ENCODE measurements at regions not wholly inside any gene's neighbourhood (a gene's known extent, or its start where the extent isn't known, plus 50 kb on each side); places are given as distances from the start of the nearest gene placed in this dataset.
A peak's percentile ranks its signal among the peaks of the same experiment; 100 is the strongest.

- DNase-seq (ENCODE audit: low read depth in 2 of 2), result no peak
Measured at GRCh38 chr1:234554218-234554697, 55.7 kb downstream of the IRF2BP2 start.

GRCh38 chr1:234553240-234554188, 56.5 kb downstream of the IRF2BP2 start:
- DNase-seq (ENCODE audit: low read depth in 2 of 2), result no peak

GRCh38 chr1:234551032-234551378, 59.0 kb downstream of the IRF2BP2 start:
- no peak for DNase-seq (ENCODE audit: low read depth in 2 of 2)

- no peak for DNase-seq (ENCODE audit: low read depth in 2 of 2)
Measured at GRCh38 chr1:234550341-234551031, 59.5 kb downstream of the IRF2BP2 start.

- no peak for DNase-seq (ENCODE audit: low read depth in 2 of 2)
Measured at GRCh38 chr1:234549447-234550021, 60.4 kb downstream of the IRF2BP2 start.

- DNase-seq (ENCODE audit: low read depth in 2 of 2), result no peak
Measured at GRCh38 chr1:234546890-234547788, 62.8 kb downstream of the IRF2BP2 start.

- no peak for DNase-seq (ENCODE audit: low read depth in 2 of 2)
Measured at GRCh38 chr1:234546387-234546704, 63.6 kb downstream of the IRF2BP2 start.

- no peak for DNase-seq (ENCODE audit: low read depth in 2 of 2)
Measured at GRCh38 chr1:234545517-234546386, 64.2 kb downstream of the IRF2BP2 start.

GRCh38 chr1:234544087-234544579, 65.2 kb upstream of the TARBP1 start:
- peak; percentile 9 to 30 for DNase-seq (ENCODE audit: low read depth in 2 of 2)

- no peak for DNase-seq (ENCODE audit: low read depth in 2 of 2)
Measured at GRCh38 chr1:234543442-234544086, 64.6 kb upstream of the TARBP1 start.

GRCh38 chr1:234542211-234542850, 63.4 kb upstream of the TARBP1 start:
- DNase-seq (ENCODE audit: low read depth in 2 of 2), result no peak

- DNase-seq (ENCODE audit: low read depth in 2 of 2), result no peak
Measured at GRCh38 chr1:234541286-234541975, 62.5 kb upstream of the TARBP1 start.

- no peak for DNase-seq (ENCODE audit: low read depth in 2 of 2)
Measured at GRCh38 chr1:234540404-234540762, 61.4 kb upstream of the TARBP1 start.

GRCh38 chr1:234539666-234540403, 60.9 kb upstream of the TARBP1 start:
- no peak for DNase-seq (ENCODE audit: low read depth in 2 of 2)

GRCh38 chr1:234538930-234539649, 60.1 kb upstream of the TARBP1 start:
- no peak for DNase-seq (ENCODE audit: low read depth in 2 of 2)

GRCh38 chr1:234538062-234538731, 59.2 kb upstream of the TARBP1 start:
- DNase-seq (ENCODE audit: low read depth in 2 of 2), result no peak

GRCh38 chr1:234537236-234537635, 58.3 kb upstream of the TARBP1 start:
- no peak for DNase-seq (ENCODE audit: low read depth in 2 of 2)

Data from stimulated activated CD4-positive, alpha-beta T cell treated with anti-CD3 and anti-CD28 coated beads, Interleukin-1b, Interleukin-23, amount 100 ng/mL, for 4 hours (primary cell).